ENCODE measurements at regions not wholly inside any gene's neighbourhood (a gene's known extent, or its start where the extent isn't known, plus 50 kb on each side); places are given as distances from the start of the nearest gene placed in this dataset.

DNA sequence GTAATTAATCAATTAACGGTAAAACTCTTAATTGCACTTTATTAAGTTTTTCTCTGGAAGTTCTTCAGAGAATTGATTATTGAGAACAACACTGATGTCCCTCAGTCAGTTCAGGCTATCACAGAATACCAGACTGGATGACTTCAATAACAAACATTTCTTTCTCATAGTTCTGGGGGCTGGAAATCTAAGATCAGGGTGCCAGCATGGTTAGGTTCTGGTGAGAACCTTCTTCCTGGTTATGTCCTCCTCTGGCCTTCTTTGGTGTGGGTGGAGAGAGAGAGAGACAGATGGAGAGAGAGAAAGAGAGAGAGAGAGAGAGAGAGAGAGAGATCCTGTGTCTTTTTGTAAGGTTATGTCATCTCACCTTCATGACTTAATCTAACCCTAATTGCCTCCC, 71.4 kb upstream of the DAP start:
- TF ChIP-seq, protein P1, sequence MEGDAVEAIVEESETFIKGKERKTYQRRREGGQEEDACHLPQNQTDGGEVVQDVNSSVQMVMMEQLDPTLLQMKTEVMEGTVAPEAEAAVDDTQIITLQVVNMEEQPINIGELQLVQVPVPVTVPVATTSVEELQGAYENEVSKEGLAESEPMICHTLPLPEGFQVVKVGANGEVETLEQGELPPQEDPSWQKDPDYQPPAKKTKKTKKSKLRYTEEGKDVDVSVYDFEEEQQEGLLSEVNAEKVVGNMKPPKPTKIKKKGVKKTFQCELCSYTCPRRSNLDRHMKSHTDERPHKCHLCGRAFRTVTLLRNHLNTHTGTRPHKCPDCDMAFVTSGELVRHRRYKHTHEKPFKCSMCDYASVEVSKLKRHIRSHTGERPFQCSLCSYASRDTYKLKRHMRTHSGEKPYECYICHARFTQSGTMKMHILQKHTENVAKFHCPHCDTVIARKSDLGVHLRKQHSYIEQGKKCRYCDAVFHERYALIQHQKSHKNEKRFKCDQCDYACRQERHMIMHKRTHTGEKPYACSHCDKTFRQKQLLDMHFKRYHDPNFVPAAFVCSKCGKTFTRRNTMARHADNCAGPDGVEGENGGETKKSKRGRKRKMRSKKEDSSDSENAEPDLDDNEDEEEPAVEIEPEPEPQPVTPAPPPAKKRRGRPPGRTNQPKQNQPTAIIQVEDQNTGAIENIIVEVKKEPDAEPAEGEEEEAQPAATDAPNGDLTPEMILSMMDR (IDR thresholded peaks at IDR 0.05) = no peak
- no peak for TF ChIP-seq POLR2A (IDR thresholded peaks at IDR 0.05)
- no peak for TF ChIP-seq EP300 (IDR thresholded peaks at IDR 0.05)

Measured in suprapubic skin (tissue), 3 donors.